Fibroblast of lung (primary cell): ENCODE measurements at regions not wholly inside any gene's neighbourhood (a gene's known extent, or its start where the extent isn't known, plus 50 kb on each side); places are given as distances from the start of the nearest gene placed in this dataset.

Experiments
- DNase-seq, 2 donors: peaks; one replicate each; pipeline versions ENCODE4 v3.0.0 to v3.0.0-alpha.2; 2010; ENCODE audit warnings: low read depth in 2 of 2
- H2AFZ ChIP-seq: 2 replicates; pipeline ENCODE4 v1.5.1; 2012; ENCODE audit warnings: low read length, control low read depth, inconsistent platforms
- H3K27ac ChIP-seq: 2 replicates; pipeline ENCODE4 v1.5.1; 2011; ENCODE audit warnings: low read length, control low read depth; ENCODE audit not compliant: insufficient read depth
- H3K27me3 ChIP-seq: 2 replicates; pipeline ENCODE4 v1.5.1; 2011; ENCODE audit warnings: mild to moderate bottlenecking, low read length; ENCODE audit not compliant: control insufficient read depth, insufficient read depth
- H3K36me3 ChIP-seq: 2 replicates; pipeline ENCODE4 v1.5.1; 2011; ENCODE audit warnings: low read length; ENCODE audit not compliant: control insufficient read depth, insufficient read depth
- H3K4me1 ChIP-seq: 2 replicates; pipeline ENCODE4 v1.5.1; 2011; ENCODE audit warnings: low read length; ENCODE audit not compliant: control insufficient read depth, insufficient read depth; ENCODE audit errors: extremely low read depth
- H3K4me2 ChIP-seq: 2 replicates; pipeline ENCODE4 v1.5.1; 2011; ENCODE audit warnings: low read length, control low read depth; ENCODE audit not compliant: insufficient read depth; ENCODE audit errors: extremely low read depth
- H3K4me3 ChIP-seq, 4 experiments: fragments of 200-600 bp in 1 of 4; sonication (generic) in 1 of 4; replicated peaks in 1 of 4; 2 replicates each; pipeline ENCODE4 v1.5.1; 2011 to 2016; ENCODE audit warnings: low read length in 4 of 4, low read depth in 3 of 4, mild to moderate bottlenecking in 3 of 4, control low read depth in 2 of 4, inconsistent platforms in 1 of 4, mixed read lengths in 1 of 4; ENCODE audit not compliant: insufficient read depth in 1 of 4; ENCODE audit errors: control extremely low read depth in 1 of 4
- H3K79me2 ChIP-seq: 2 replicates; pipeline ENCODE4 v1.5.1; 2012; ENCODE audit warnings: mild to moderate bottlenecking, low read length, inconsistent platforms; ENCODE audit not compliant: control insufficient read depth, insufficient read depth
- H3K9ac ChIP-seq: 2 replicates; pipeline ENCODE4 v1.5.1; 2011; ENCODE audit warnings: mild to moderate bottlenecking, low read length, control low read depth; ENCODE audit not compliant: insufficient read depth
- H3K9me3 ChIP-seq: 2 replicates; pipeline ENCODE4 v1.5.1; 2012; ENCODE audit warnings: low read depth, low read length; ENCODE audit not compliant: control insufficient read depth, insufficient read depth
- H4K20me1 ChIP-seq: 2 replicates; pipeline ENCODE4 v1.5.1; 2011; ENCODE audit warnings: low read length; ENCODE audit not compliant: control insufficient read depth, insufficient read depth; ENCODE audit errors: extremely low read depth
- EZH2 ChIP-seq: IDR thresholded peaks from 2 replicates; pipeline ENCODE4 v1.5.1; 2012; ENCODE audit warnings: low read length, control low read depth, mild to moderate bottlenecking; ENCODE audit errors: missing control alignments
- TF ChIP-seq, protein P1 (sequence below), 2 donors: IDR thresholded peaks in 1 of 2; conservative IDR thresholded peaks in 1 of 2; 1 replicate in 1 of 2; 2 replicates in 1 of 2; pipeline ENCODE4 v1.5.1; 2011 to 2012; ENCODE audit warnings: low read length in 2 of 2, control low read depth in 1 of 2, inconsistent platforms in 1 of 2, low read depth in 1 of 2, mild to moderate bottlenecking in 1 of 2

DNA sequence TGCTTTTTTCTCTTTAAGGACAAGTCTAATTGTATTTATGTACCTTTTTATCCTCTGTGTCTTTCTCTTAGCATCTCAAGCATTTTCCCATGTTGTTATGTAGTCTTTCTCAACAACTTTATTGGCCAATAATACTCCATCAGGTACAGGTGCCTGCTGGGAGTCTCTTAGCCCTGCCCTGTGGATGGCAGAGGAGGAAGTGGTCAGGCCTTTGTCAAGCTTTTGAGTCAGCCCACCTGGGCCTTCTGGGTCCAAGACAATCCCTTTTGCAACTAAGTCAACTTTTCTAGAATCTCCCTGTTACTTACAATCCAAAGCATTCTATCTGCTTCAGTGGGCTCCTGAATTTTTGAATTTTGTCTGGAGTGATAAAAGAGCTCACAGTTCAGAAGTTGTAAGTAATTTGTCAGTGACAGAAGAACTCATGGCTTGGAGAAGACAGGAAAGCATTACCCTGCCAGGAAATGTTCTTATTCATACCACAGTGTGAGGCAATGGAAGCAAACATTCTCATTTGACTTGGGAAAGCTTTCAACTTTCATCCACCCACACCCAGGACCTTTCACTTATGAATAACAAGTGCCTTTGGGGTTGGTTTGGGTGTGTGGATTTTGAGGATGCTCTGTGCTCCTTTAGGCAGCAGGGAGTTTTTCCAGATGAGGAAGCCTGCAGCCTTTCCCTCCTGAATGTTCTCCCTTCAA lies 200.0 kb upstream of the S1PR3 start:
- H3K9me3 ChIP-seq: no peaks in the 10 kb centered on the region
- H3K36me3 ChIP-seq: no peaks in the 10 kb centered on the region
- no peaks in the 10 kb centered on the region for H4K20me1 ChIP-seq
- no peak overlapping the region for H3K27ac ChIP-seq
- TF ChIP-seq, protein P1, sequence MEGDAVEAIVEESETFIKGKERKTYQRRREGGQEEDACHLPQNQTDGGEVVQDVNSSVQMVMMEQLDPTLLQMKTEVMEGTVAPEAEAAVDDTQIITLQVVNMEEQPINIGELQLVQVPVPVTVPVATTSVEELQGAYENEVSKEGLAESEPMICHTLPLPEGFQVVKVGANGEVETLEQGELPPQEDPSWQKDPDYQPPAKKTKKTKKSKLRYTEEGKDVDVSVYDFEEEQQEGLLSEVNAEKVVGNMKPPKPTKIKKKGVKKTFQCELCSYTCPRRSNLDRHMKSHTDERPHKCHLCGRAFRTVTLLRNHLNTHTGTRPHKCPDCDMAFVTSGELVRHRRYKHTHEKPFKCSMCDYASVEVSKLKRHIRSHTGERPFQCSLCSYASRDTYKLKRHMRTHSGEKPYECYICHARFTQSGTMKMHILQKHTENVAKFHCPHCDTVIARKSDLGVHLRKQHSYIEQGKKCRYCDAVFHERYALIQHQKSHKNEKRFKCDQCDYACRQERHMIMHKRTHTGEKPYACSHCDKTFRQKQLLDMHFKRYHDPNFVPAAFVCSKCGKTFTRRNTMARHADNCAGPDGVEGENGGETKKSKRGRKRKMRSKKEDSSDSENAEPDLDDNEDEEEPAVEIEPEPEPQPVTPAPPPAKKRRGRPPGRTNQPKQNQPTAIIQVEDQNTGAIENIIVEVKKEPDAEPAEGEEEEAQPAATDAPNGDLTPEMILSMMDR (conservative IDR thresholded peaks at IDR 0.05 in 1 of 2, IDR thresholded peaks at IDR 0.05 in 1 of 2; ENCODE audit: low read depth in 1 of 2, low read length in 2 of 2): no peak
- TF ChIP-seq EZH2: no peak
- H2AFZ ChIP-seq: no peak overlapping the region
- H3K9ac ChIP-seq: no peak overlapping the region
- DNase-seq: peak; percentile 97 to 99
- no peaks in the 10 kb centered on the region for H3K27me3 ChIP-seq
- no peaks in the 10 kb centered on the region for H3K79me2 ChIP-seq
- H3K4me2 ChIP-seq: no peak overlapping the region
- H3K4me1 ChIP-seq: peaks cover 10% of the 10 kb centered on the region
- no peak overlapping the region for H3K4me3 ChIP-seq

DNA sequence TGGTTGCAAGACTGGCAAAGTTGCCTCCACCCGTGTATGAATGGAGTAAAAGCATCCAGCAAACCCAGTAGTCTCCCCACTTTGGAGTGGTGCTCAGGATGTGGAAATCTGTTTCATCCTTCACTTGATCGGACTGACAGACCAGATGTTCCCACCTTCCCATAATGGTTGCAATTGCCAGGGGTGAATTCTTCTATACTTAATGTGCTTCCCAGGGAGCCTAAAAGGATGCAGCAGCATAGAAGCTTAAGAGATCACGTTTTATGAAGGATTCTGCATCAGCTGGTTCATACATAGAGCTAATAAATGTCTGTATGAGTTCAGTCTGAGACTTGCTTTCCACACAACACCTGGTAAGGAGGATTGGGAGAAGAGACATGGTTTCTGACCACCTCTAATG lies 198.8 kb upstream of the S1PR3 start:
- Histone ChIP-seq H3K4me2 (no peak overlapping the region), H3K36me3 (no peaks in the 10 kb centered on the region), H3K4me3 (no peak overlapping the region), H2AFZ (no peak overlapping the region), H3K27me3 (no peaks in the 10 kb centered on the region), H3K27ac (no peak overlapping the region), H4K20me1 (no peaks in the 10 kb centered on the region), H3K9ac (no peak overlapping the region), H3K9me3 (no peaks in the 10 kb centered on the region), H3K79me2 (no peaks in the 10 kb centered on the region), H3K4me1 (peaks cover 8% of the 10 kb centered on the region)
- TF ChIP-seq EZH2: no peak
- TF ChIP-seq, protein P1 (conservative IDR thresholded peaks at IDR 0.05 in 1 of 2, IDR thresholded peaks at IDR 0.05 in 1 of 2; ENCODE audit: low read depth in 1 of 2, low read length in 2 of 2): no peak
- no peak for DNase-seq

DNA sequence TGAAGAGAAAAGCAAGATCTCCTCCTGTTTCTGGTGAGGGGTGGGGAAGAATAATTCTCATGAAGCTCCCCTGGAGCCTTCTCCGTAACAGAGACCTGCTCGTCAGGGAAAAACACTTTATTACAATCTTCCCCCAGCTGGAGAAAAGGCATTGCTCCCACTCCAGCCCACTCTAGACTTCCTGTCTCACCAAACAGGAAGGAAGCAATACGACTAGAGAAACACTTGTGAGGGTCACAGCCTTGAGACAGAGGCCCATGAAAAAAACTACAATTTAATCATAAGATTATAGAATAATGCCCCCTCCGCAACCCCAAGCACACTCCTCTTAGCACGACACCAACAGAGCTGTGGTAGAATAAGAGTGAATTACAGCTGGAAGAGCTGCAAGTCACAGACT lies 197.2 kb upstream of the S1PR3 start:
- DNase-seq: no peak
- Histone ChIP-seq H3K27me3 (no peaks in the 10 kb centered on the region), H3K4me3 (no peak overlapping the region), H4K20me1 (no peaks in the 10 kb centered on the region), H3K79me2 (no peaks in the 10 kb centered on the region), H3K27ac (no peak overlapping the region), H3K9ac (no peak overlapping the region), H3K4me1 (peaks cover 8% of the 10 kb centered on the region), H2AFZ (no peak overlapping the region), H3K36me3 (no peaks in the 10 kb centered on the region), H3K9me3 (no peaks in the 10 kb centered on the region), H3K4me2 (no peak overlapping the region)
- TF ChIP-seq, protein P1 (conservative IDR thresholded peaks at IDR 0.05 in 1 of 2, IDR thresholded peaks at IDR 0.05 in 1 of 2; ENCODE audit: low read depth in 1 of 2, low read length in 2 of 2): no peak
- no peak for TF ChIP-seq EZH2
